Loucy (cell line): ENCODE measurements at regions not wholly inside any gene's neighbourhood (a gene's known extent, or its start where the extent isn't known, plus 50 kb on each side); places are given as distances from the start of the nearest gene placed in this dataset.

Experiments used
- H2AFZ ChIP-seq: fragments of 200-600 bp; sonication (generic); 2 replicates; pipeline ENCODE4 v1.6.0; 2016; ENCODE audit warnings: antibody characterized with exemption, mild to moderate bottlenecking, low read length, moderate library complexity
- H3F3A ChIP-seq: fragments of 200-600 bp; 2 replicates; pipeline ENCODE4 v1.6.0; 2016; ENCODE audit warnings: antibody characterized with exemption, low read depth, mild to moderate bottlenecking
- H3K27me3 ChIP-seq: fragments of 200-600 bp; sonication (generic); 2 replicates; pipeline ENCODE4 v1.6.1; 2014; ENCODE audit warnings: low read length, mild to moderate bottlenecking; ENCODE audit not compliant: insufficient read depth, poor library complexity, severe bottlenecking
- H3K36me3 ChIP-seq: fragments of 200-600 bp; sonication (generic); 2 replicates; pipeline ENCODE4 v1.6.1; 2016; ENCODE audit warnings: low read length; ENCODE audit not compliant: insufficient read depth
- H3K4me1 ChIP-seq: fragments of 200-600 bp; sonication (generic); 2 replicates; pipeline ENCODE4 v1.5.1; 2014; ENCODE audit warnings: low read length, mild to moderate bottlenecking; ENCODE audit not compliant: insufficient read depth, poor library complexity, severe bottlenecking
- H3K4me2 ChIP-seq: fragments of 200-600 bp; sonication (generic); 2 replicates; pipeline ENCODE4 v1.6.0; 2014; ENCODE audit warnings: antibody characterized with exemption, low read length, low read depth, mild to moderate bottlenecking; ENCODE audit not compliant: poor library complexity, severe bottlenecking
- H3K4me3 ChIP-seq: fragments of 200-600 bp; sonication (generic); 2 replicates; pipeline ENCODE4 v1.5.1; 2014; ENCODE audit warnings: low read length, mild to moderate bottlenecking, mixed read lengths; ENCODE audit not compliant: poor library complexity, severe bottlenecking
- H3K79me2 ChIP-seq: fragments of 200-600 bp; sonication (generic); 2 replicates; pipeline ENCODE4 v1.6.1; 2014; ENCODE audit warnings: low read length; ENCODE audit not compliant: insufficient read depth
- H3K9ac ChIP-seq: fragments of 200-600 bp; sonication (generic); 2 replicates; pipeline ENCODE4 v1.6.0; 2014; ENCODE audit warnings: mild to moderate bottlenecking, low read depth, low read length, moderate library complexity; ENCODE audit not compliant: poor library complexity, severe bottlenecking
- H3K9me2 ChIP-seq: fragments of 200-600 bp; sonication (generic); replicated peaks from 2 replicates; pipeline ENCODE4 v1.6.1; 2016; ENCODE audit warnings: low read depth, low read length, mixed read lengths
- H3K9me3 ChIP-seq: fragments of 200-600 bp; sonication (generic); 2 replicates; pipeline ENCODE4 v1.6.1; 2014; ENCODE audit warnings: mild to moderate bottlenecking, antibody characterized with exemption, low read length, low read depth; ENCODE audit not compliant: insufficient read depth
- H4K20me1 ChIP-seq: fragments of 200-600 bp; sonication (generic); 2 replicates; pipeline ENCODE4 v1.6.0; 2014; ENCODE audit warnings: antibody characterized with exemption, low read length, mild to moderate bottlenecking; ENCODE audit not compliant: insufficient read depth, poor library complexity, severe bottlenecking
- EZH2phosphoT487 ChIP-seq: fragments of 200-600 bp; IDR thresholded peaks from 2 replicates; pipeline ENCODE4 v1.6.1; 2018; ENCODE audit warnings: antibody characterized with exemption, mild to moderate bottlenecking, moderate library complexity, borderline replicate concordance
- TF ChIP-seq, protein P1 (sequence below): fragments of 200-600 bp; sonication (generic); conservative IDR thresholded peaks from 2 replicates; pipeline ENCODE4 v1.5.1; 2014; ENCODE audit warnings: mild to moderate bottlenecking, antibody characterized with exemption, low read length

DNA sequence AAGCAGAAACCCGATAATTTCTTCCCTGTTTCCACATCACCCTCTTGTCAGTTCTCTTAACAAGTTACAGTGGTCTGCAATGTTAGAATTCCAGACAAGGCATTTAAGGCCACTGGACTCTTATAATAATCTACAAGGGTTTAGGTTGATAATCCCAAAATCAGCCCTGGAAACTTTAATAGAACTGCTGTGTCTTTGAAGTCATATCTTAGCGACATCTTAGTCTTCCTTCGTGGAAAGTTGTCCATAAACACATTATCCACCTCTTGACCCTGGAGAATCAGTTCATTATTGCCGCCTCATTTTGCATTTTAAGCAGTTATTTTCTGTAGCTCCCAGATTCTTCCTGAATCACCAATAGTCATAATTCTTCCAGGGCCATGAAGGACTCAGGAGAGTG lies 108.6 kb upstream of the PLCB4 start:
- no peak overlapping the region for H3K9ac ChIP-seq
- no peak for TF ChIP-seq EZH2phosphoT487
- TF ChIP-seq, protein P1, sequence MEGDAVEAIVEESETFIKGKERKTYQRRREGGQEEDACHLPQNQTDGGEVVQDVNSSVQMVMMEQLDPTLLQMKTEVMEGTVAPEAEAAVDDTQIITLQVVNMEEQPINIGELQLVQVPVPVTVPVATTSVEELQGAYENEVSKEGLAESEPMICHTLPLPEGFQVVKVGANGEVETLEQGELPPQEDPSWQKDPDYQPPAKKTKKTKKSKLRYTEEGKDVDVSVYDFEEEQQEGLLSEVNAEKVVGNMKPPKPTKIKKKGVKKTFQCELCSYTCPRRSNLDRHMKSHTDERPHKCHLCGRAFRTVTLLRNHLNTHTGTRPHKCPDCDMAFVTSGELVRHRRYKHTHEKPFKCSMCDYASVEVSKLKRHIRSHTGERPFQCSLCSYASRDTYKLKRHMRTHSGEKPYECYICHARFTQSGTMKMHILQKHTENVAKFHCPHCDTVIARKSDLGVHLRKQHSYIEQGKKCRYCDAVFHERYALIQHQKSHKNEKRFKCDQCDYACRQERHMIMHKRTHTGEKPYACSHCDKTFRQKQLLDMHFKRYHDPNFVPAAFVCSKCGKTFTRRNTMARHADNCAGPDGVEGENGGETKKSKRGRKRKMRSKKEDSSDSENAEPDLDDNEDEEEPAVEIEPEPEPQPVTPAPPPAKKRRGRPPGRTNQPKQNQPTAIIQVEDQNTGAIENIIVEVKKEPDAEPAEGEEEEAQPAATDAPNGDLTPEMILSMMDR = no peak
- H2AFZ ChIP-seq = no peak overlapping the region
- H3K9me2 ChIP-seq = no peaks in the 10 kb centered on the region
- no peaks in the 10 kb centered on the region for H3F3A ChIP-seq
- no peak overlapping the region for H3K4me2 ChIP-seq
- H4K20me1 ChIP-seq = no peaks in the 10 kb centered on the region
- no peaks in the 10 kb centered on the region for H3K9me3 ChIP-seq
- H3K4me1 ChIP-seq = peaks cover 33% of the 10 kb centered on the region
- no peaks in the 10 kb centered on the region for H3K79me2 ChIP-seq
- H3K36me3 ChIP-seq = no peaks in the 10 kb centered on the region
- H3K27me3 ChIP-seq = no peaks in the 10 kb centered on the region
- no peak overlapping the region for H3K4me3 ChIP-seq

DNA sequence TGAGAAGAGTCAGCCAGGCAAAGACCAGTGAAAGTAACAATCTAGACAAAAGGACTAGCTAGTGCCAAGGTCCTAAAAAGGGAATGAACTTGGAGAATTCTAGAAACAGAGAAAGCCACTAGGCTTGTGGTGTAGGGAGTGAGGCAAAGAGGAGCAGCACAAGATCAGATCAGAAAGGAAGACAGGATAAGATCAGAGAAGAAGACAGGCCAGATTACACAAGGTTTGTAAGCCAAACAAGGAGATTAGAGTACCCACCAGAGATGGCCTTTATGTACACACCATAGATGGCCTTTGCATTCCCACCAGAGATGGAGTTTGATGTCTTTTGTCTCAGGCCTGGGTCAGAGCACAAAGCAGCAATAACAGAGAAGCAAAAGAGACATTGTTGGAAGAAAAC lies 105.6 kb upstream of the PLCB4 start:
- no peaks in the 10 kb centered on the region for H3F3A ChIP-seq
- TF ChIP-seq, protein P1 = no peak
- no peak for TF ChIP-seq EZH2phosphoT487

DNA sequence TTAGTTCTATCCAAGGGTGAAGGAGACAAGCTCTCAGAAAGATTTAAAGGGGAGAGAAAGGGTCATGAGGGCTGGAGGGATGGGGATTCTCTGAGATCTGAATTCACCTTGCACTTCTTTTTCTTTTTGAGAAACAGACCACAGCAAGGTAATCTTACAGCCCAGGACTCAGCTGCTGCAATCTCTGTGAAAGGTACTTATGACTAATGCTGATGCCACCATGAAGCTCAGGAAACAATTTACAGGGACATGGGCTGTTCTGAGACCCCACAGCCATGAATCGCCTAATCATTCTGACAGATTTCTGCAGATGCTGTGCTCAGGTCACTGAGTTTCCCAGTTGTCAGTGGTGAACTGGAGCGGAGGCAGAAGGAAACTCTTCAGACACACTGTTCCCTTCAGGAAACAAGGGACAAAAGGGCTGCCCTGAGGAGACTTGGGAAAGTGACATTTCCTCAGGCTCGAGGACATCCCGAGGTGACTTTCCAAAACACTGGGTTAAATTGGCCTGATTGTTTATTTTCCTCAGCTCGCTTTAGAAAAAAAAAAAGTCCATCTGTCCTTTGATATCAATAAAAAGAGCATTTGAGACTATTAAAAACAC lies 103.8 kb upstream of the PLCB4 start:
- Histone ChIP-seq H3K9ac (no peak overlapping the region), H3K79me2 (no peaks in the 10 kb centered on the region), H3K9me3 (no peaks in the 10 kb centered on the region), H3K9me2 (no peaks in the 10 kb centered on the region), H3F3A (no peaks in the 10 kb centered on the region), H3K4me1 (peaks cover 34% of the 10 kb centered on the region), H4K20me1 (no peaks in the 10 kb centered on the region), H3K27me3 (no peaks in the 10 kb centered on the region), H3K4me2 (peak overlapping the region; percentile 57), H3K36me3 (no peaks in the 10 kb centered on the region), H3K4me3 (no peak overlapping the region), H2AFZ (no peak overlapping the region)
- TF ChIP-seq, protein P1 = no peak
- no peak for TF ChIP-seq EZH2phosphoT487

More for the DNA sequence above, 105.6 kb upstream of the PLCB4 start:
- no peaks in the 10 kb centered on the region for H3K9me2 ChIP-seq
- H3K79me2 ChIP-seq = no peaks in the 10 kb centered on the region
- H3K4me2 ChIP-seq = peak overlapping the region; percentile 57
- H3K4me1 ChIP-seq = peaks cover 34% of the 10 kb centered on the region
- H3K9ac ChIP-seq = no peak overlapping the region
- H3K4me3 ChIP-seq = no peak overlapping the region
- no peaks in the 10 kb centered on the region for H3K36me3 ChIP-seq
- H3K27me3 ChIP-seq = no peaks in the 10 kb centered on the region
- no peaks in the 10 kb centered on the region for H3K9me3 ChIP-seq
- H2AFZ ChIP-seq = no peak overlapping the region
- no peaks in the 10 kb centered on the region for H4K20me1 ChIP-seq
